ENCODE measurements at regions not wholly inside any gene's neighbourhood (a gene's known extent, or its start where the extent isn't known, plus 50 kb on each side); places are given as distances from the start of the nearest gene placed in this dataset.

DNA sequence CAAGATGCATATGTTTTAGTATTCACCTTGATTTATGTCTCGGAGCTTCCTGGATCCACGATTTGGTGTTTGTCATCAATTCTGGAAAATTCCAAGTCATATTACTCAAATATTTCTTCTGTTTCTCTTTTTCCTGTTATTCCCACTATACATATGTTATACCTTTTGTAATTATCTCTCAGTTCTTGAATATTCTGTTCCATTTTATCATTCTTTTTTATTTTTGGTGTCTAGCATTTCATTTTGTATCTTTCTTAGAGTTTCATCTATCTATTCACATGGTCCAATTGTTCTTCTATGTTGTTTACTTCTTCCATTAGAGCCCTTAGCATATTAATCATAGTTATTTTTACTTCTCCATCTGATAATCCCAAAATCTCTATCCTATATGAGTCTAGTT is 637.8 kb upstream of the GRAMD2B start:
- no peak overlapping the region for H3K4me3 ChIP-seq (replicated peaks; ENCODE audit: low read depth, low read length)
- no peak for DNase-seq (ENCODE audit: low read depth)
- TF ChIP-seq, protein P1, sequence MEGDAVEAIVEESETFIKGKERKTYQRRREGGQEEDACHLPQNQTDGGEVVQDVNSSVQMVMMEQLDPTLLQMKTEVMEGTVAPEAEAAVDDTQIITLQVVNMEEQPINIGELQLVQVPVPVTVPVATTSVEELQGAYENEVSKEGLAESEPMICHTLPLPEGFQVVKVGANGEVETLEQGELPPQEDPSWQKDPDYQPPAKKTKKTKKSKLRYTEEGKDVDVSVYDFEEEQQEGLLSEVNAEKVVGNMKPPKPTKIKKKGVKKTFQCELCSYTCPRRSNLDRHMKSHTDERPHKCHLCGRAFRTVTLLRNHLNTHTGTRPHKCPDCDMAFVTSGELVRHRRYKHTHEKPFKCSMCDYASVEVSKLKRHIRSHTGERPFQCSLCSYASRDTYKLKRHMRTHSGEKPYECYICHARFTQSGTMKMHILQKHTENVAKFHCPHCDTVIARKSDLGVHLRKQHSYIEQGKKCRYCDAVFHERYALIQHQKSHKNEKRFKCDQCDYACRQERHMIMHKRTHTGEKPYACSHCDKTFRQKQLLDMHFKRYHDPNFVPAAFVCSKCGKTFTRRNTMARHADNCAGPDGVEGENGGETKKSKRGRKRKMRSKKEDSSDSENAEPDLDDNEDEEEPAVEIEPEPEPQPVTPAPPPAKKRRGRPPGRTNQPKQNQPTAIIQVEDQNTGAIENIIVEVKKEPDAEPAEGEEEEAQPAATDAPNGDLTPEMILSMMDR (IDR thresholded peaks at IDR 0.05; ENCODE audit: low read length, missing control alignments) = no peak

DNA sequence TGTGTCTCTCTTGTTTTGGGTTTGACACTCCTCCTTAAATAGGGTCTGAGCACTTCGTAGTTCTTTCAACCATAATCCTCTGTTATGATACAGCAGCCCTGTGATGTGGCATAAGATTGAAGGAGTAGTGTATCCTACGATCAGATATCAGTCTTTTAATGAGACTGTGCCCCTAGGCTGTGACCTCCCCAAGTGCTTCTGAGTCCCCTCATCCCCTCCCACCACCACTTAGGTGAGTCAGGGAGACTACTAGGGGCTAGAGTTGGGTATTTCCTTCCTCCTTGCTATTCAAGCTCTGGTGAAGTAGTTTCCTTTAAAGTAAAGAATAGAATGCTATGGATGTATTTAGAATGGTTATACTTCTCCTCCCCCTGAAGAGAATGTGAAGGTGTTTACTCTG is 637.2 kb upstream of the GRAMD2B start:
- no peak overlapping the region for H3K4me3 ChIP-seq (replicated peaks; ENCODE audit: low read depth, low read length)
- no peak for DNase-seq (ENCODE audit: low read depth)
- TF ChIP-seq, protein P1 (IDR thresholded peaks at IDR 0.05; ENCODE audit: low read length, missing control alignments) = no peak

- no peak overlapping the region for H3K4me3 ChIP-seq (replicated peaks; ENCODE audit: low read depth, low read length)
- TF ChIP-seq, protein P1 (IDR thresholded peaks at IDR 0.05; ENCODE audit: low read length, missing control alignments) = no peak
- no peak for DNase-seq (ENCODE audit: low read depth)
These were observed 629.7 kb upstream of the GRAMD2B start for GRCh38 chr5:125793470-125793869.

DNA sequence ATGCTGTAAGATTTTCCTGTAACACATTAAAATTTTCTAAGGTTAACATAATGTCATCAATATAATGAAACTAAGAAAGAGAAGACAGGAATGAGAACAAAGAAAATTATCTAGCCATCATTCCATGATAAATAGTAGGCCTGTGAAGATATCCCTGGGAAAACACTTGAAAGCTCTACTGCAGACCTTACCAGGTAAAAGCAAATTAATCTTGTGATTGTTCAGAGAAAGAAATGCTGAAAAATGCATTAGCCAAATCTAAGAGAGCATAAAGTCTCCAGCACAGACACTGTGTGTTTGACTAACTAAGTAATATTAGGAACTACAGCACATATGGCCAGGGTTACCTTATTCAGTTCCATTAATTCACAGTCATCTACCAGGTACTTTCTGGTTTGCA is 628.3 kb upstream of the GRAMD2B start:
- TF ChIP-seq, protein P1 (IDR thresholded peaks at IDR 0.05; ENCODE audit: low read length, missing control alignments) = no peak
- no peak overlapping the region for H3K4me3 ChIP-seq (replicated peaks; ENCODE audit: low read depth, low read length)
- DNase-seq (ENCODE audit: low read depth) = no peak

DNA sequence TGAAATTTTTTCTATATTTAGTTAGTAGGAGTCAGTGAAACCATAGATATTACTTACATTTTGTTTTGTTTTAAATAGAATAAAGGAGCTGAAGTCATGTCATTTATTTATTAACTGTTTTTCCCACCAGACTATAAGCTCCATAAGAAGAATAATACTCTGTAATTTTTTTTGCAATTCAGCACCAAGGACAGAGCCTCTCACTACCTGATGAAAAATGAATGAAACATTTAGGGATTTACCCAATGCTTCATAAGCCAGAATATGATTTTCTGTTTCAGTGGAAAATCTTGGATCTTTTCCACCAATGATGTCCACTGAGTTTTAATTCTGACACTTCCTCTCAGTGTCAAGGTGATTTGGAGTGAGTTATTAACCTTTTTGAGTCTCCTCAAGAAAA is 624.9 kb upstream of the GRAMD2B start:
- TF ChIP-seq, protein P1 (IDR thresholded peaks at IDR 0.05; ENCODE audit: low read length, missing control alignments) = no peak
- DNase-seq (ENCODE audit: low read depth) = peak; percentile 73
- H3K4me3 ChIP-seq (replicated peaks; ENCODE audit: low read depth, low read length) = no peak overlapping the region

- H3K4me3 ChIP-seq (replicated peaks; ENCODE audit: low read depth, low read length) = no peak overlapping the region
- DNase-seq (ENCODE audit: low read depth) = no peak
- TF ChIP-seq, protein P1 (IDR thresholded peaks at IDR 0.05; ENCODE audit: low read length, missing control alignments) = no peak
These were observed 610.6 kb upstream of the GRAMD2B start for GRCh38 chr5:125812651-125813050.

- TF ChIP-seq, protein P1 (IDR thresholded peaks at IDR 0.05; ENCODE audit: low read length, missing control alignments) = no peak
- DNase-seq (ENCODE audit: low read depth) = no peak
- no peak overlapping the region for H3K4me3 ChIP-seq (replicated peaks; ENCODE audit: low read depth, low read length)
These were observed 609.8 kb upstream of the GRAMD2B start for GRCh38 chr5:125813221-125813974.
